ENCODE measurements at regions not wholly inside any gene's neighbourhood (a gene's known extent, or its start where the extent isn't known, plus 50 kb on each side); places are given as distances from the start of the nearest gene placed in this dataset.
"Not testable (repeated sequence)": the region's sequence is repeated elsewhere in the genome, so short reads cannot be mapped to it uniquely, and the experiment has no call there.

GRCh38 chr1:242900558-242900957, 354.5 kb downstream of the CEP170 start:
- FAIRE-seq, result not testable (repeated sequence)

- no peak for FAIRE-seq
Measured at GRCh38 chr1:242890192-242890741, 364.8 kb downstream of the CEP170 start.

GRCh38 chr1:242886137-242886536, 361.6 kb upstream of the PLD5 start:
- no peak for FAIRE-seq

- FAIRE-seq, result not testable (repeated sequence)
Measured at GRCh38 chr1:242880022-242880421, 355.5 kb upstream of the PLD5 start.

- no peak for FAIRE-seq
Measured at GRCh38 chr1:242877743-242878142, 353.2 kb upstream of the PLD5 start.

- no peak for FAIRE-seq
Measured at GRCh38 chr1:242877229-242877628, 352.7 kb upstream of the PLD5 start.

GRCh38 chr1:242876030-242876429, 351.5 kb upstream of the PLD5 start:
- no peak for FAIRE-seq

- FAIRE-seq, result no peak
Measured at GRCh38 chr1:242873661-242874060, 349.2 kb upstream of the PLD5 start.

GRCh38 chr1:242872521-242872920, 348.0 kb upstream of the PLD5 start:
- no peak for FAIRE-seq

- FAIRE-seq, result no peak
Measured at GRCh38 chr1:242871471-242872030, 347.1 kb upstream of the PLD5 start.

GRCh38 chr1:242870966-242871365, 346.5 kb upstream of the PLD5 start:
- no peak for FAIRE-seq

GRCh38 chr1:242856289-242856688, 331.8 kb upstream of the PLD5 start:
- no peak for FAIRE-seq

- no peak for FAIRE-seq
Measured at GRCh38 chr1:242854466-242854865, 330.0 kb upstream of the PLD5 start.

GRCh38 chr1:242847390-242847993, 323.0 kb upstream of the PLD5 start:
- FAIRE-seq, result no peak

GRCh38 chr1:242842094-242842493, 317.6 kb upstream of the PLD5 start:
- FAIRE-seq, result no peak

GRCh38 chr1:242839101-242839500, 314.6 kb upstream of the PLD5 start:
- no peak for FAIRE-seq

GRCh38 chr1:242836423-242836822, 311.9 kb upstream of the PLD5 start:
- no peak for FAIRE-seq

- FAIRE-seq, result no peak
Measured at GRCh38 chr1:242828828-242829227, 304.3 kb upstream of the PLD5 start.

- FAIRE-seq, result no peak
Measured at GRCh38 chr1:242828199-242828598, 303.7 kb upstream of the PLD5 start.

- no peak for FAIRE-seq
Measured at GRCh38 chr1:242827538-242827937, 303.0 kb upstream of the PLD5 start.

- no peak for FAIRE-seq
Measured at GRCh38 chr1:242826701-242827336, 302.3 kb upstream of the PLD5 start.

- no peak for FAIRE-seq
Measured at GRCh38 chr1:242824435-242824834, 299.9 kb upstream of the PLD5 start.

- FAIRE-seq, result no peak
Measured at GRCh38 chr1:242813490-242814091, 289.1 kb upstream of the PLD5 start.

Measured in endometrium (tissue), 2 donors.